GM18511 (cell line): ENCODE measurements at regions not wholly inside any gene's neighbourhood (a gene's known extent, or its start where the extent isn't known, plus 50 kb on each side); places are given as distances from the start of the nearest gene placed in this dataset.
"Not testable (repeated sequence)": the region's sequence is repeated elsewhere in the genome, so short reads cannot be mapped to it uniquely, and the experiment has no call there.

Experiments
- ATAC-seq: cut with Tn5 transposase; IDR thresholded peaks from one replicate; pipeline ENCODE4 v1.9.1; 2021; ENCODE audit warnings: mild to moderate bottlenecking, moderate library complexity; ENCODE audit not compliant: unreplicated experiment

DNA sequence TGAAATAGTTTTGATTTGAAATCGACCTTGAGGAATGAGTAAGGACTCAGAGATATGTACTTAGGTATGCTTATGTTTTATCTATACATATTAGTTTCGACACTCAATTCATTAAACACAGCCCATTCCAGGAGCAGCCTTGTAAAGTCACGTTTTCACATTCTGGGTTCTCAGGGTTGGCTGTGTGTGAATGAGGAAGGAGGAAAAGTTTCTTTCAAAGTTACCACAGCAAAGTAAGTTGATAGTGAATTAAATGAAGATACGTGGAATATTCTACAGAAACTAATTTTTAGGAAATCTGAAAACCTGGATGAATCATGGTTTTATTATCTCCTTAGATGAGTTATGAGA, 133.5 kb downstream of the C3orf38 start:
- no peak for ATAC-seq

GRCh38 chr3:88291486-88291885, 141.7 kb downstream of the C3orf38 start:
- no peak for ATAC-seq

DNA sequence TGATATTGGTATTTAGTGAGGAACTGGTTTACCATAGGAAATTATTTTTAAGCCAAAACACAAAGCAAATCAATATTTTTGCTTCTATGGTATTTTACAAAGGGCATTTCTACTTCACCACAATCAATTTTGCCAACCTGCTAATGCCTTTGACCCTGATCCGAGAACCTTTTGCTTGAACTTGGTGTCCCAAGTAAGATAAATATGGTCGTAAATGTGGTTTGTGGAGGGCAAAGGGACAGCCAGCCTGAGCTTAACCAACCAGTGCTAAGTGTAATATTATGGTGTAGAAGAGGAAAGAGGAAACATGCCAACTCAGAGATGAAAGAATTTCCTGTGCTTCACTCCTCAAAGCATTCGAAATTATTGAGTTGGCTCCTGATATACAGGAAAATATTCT, 148.4 kb downstream of the C3orf38 start:
- ATAC-seq = no peak

GRCh38 chr3:88301273-88301995, 151.7 kb downstream of the C3orf38 start:
- ATAC-seq = no peak

DNA sequence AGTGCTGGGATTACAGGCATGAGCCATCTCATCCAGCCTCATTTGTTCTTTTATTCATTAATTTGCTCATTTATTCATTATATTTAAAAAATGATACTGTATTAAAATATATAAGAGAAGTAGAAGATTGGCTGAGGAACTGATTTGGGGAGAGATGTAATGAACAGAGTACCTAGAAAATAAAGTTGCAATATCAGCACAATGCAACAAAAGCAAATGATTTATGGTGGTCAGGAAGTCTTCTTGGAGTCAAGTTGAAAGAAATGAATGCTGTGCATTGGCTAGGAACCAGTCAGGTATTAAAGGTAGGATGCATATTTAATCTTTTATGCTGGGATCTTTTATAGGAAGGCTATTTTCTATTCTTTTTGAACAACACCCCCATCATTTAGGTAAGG, 152.2 kb downstream of the C3orf38 start:
- ATAC-seq = no peak

- not testable (repeated sequence) for ATAC-seq
Measured at GRCh38 chr3:88303331-88303904, 153.7 kb downstream of the C3orf38 start.

DNA sequence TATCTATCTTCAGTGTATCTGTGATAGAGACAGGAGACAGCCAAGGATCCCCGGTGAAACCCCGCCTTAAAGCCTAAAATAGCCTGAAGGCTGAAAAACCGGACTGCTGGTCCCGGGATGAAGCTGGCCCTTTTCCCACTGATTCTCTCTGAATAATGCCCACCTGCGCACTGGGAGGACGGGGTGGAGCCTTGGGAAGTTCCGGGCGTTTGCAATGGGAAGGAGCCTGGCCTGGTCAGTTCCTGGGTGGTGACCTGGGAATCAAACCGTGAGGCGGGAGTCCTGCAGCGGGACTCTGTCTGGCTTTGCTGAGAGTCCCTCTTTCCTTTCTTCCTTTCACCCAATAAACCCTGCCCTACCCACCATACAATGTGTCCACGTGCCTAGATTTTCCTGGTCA, 157.9 kb downstream of the C3orf38 start:
- no peak for ATAC-seq

DNA sequence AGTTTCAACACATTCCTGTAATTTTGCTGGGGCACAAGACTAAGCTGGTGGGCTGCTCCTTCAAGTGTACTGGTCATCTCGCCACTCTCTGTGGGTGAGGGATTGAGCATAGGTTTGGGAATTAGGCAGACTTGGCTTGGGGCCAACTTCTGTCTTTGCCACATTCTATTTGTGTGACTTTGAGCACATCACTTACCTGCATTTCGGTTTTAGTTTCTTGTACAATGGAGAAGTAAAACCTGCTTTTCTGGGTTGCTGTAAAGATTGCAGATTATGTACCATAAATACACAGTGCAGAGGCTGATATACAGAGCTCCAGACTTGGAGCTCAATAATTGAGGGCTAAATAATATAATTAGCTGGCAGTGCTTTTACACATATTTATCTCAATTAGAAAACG, 162.1 kb downstream of the C3orf38 start:
- ATAC-seq = peak; percentile 57

GRCh38 chr3:88312256-88312655, 162.5 kb downstream of the C3orf38 start:
- no peak for ATAC-seq

GRCh38 chr3:88318067-88318466, 168.3 kb downstream of the C3orf38 start:
- ATAC-seq = no peak

GRCh38 chr3:88321363-88322050, 171.7 kb downstream of the C3orf38 start:
- ATAC-seq = no peak

DNA sequence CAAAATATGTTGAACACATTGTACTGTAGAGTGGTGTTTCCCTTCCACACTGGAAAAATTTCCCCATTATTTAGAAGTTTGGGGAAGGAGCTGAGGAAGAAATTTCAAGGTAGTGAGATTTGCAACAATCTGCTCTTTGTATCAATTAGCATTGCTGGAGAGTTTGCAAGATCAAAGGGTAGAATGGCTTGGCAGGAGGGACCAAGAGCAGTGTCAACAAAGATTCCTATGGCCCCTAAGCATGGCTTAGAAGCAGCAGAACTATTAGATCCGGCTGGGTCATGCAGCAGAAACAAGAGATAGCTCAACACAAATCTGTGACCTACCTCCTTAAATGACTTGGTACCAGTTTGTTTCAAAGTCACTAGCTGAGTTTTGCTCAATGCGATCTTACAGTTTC, 175.0 kb downstream of the C3orf38 start:
- ATAC-seq = no peak

GRCh38 chr3:88334187-88334868, 184.6 kb downstream of the C3orf38 start:
- ATAC-seq = no peak

DNA sequence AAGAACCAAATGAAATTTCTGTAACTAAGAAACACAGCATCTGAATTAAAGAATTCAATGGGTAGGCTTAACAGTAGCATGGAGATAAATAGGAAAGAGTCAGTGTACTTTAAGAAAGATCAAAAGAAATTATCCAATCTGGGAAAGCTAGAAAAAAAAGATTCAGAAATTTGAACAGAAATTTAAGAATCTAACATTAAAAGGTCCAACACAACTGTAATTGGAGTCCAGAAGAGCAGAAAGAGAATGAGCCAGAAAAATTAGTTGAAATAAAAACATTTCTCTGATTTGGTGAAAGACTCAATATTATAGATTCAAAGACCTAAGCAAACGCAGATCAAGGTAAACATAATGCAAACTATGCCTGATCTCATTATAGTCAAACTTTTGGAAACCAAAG, 187.1 kb downstream of the C3orf38 start:
- ATAC-seq = no peak

DNA sequence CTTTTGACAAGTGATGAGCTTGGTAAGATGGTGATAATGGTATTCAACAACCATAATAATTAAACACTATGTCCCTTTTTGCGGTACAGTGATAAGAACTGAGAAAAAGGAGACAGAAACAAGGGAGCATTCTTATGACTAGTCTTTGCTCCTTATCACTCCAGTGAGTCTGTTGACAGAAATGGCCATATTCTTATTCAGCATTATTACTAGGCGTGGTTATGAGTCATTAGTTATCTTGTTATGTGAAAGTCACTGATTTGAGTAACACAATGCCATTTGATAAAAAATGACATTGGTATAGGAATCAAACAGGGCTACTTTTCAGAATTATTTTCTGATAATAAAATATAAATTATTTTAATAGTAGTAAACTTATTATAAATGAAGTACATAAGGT, 193.5 kb downstream of the C3orf38 start:
- no peak for ATAC-seq

DNA sequence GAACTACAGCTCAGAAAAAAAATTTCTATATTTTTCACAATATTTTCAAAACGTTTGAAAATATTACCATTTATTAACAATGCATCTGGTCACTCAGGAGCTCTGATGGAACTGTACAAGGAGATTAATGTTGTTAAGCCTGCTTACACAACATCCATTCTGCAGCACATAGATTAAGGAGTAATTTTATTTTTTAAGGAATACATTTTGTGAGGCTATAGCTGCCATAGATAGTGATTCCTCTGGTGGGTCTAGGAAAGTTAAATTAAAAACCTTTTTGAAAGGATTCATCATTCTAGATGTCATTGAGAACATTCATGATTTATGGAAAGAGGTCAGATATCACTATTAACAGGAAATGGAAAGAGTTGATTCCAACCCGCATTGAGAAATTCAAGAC, 196.9 kb downstream of the C3orf38 start:
- no peak for ATAC-seq

GRCh38 chr3:88362428-88362827, 212.7 kb downstream of the C3orf38 start:
- no peak for ATAC-seq

- ATAC-seq = no peak
Measured at GRCh38 chr3:88364926-88365325, 215.2 kb downstream of the C3orf38 start.

GRCh38 chr3:88369337-88369736, 219.6 kb downstream of the C3orf38 start:
- ATAC-seq = no peak

DNA sequence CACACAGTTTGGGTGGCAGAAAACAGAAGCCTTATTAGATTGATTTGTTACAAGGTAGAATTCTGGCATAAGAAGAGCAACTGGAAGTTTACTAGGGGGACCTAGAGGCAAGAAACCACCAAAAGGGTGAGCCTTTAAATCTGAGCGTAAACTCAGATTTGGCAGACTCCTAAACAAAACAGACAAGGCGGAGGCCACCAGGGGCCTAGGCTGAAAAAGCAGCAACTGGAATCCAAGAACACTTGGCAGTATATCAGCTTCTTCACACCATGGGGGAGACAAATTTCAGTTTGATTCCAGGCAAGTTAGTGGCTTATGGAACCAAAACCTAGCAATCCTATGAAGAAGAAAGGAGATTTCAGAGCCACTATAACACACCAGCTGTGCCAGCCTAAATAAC, 220.0 kb downstream of the C3orf38 start:
- no peak for ATAC-seq

DNA sequence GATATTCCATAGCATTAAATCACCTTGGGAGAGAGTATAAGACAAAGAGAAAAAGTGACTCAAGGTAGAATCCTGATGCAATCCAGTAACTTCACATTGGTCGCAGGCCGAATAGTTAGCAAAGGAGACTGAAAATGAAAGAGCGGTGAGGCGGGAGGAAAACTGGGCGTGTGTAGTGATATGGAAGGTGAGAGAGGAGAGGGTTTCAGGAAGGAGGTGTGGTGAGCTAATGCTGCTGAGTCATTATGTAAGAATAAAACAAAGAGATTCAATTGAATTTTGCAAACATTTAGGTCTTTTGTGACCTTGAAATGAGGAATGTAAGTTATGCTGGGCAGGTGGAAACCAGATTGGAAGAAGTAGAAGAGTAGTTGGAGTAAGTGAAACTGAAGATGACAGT, 235.3 kb downstream of the C3orf38 start:
- no peak for ATAC-seq

GRCh38 chr3:88398581-88398980, 248.8 kb downstream of the C3orf38 start:
- no peak for ATAC-seq
